Transverse colon (tissue), 4 donors: ENCODE measurements at regions not wholly inside any gene's neighbourhood (a gene's known extent, or its start where the extent isn't known, plus 50 kb on each side); places are given as distances from the start of the nearest gene placed in this dataset.

ENCODE experiments used
- EP300 ChIP-seq: sonication (generic); formaldehyde crosslinking; IDR thresholded peaks from one replicate; pipeline ENCODE4 v1.6.1; 2017; ENCODE audit warnings: antibody characterized with exemption, low read depth
- POLR2A ChIP-seq: fragments of 450-650 bp; IDR thresholded peaks from one replicate; pipeline ENCODE4 v1.6.1; 2016; ENCODE audit warnings: antibody characterized with exemption, mild to moderate bottlenecking, moderate library complexity
- POLR2AphosphoS5 ChIP-seq, 3 donors: sonication (generic); formaldehyde crosslinking; IDR thresholded peaks; one replicate each; pipeline ENCODE4 v1.6.1; 2016; ENCODE audit warnings: antibody characterized with exemption in 3 of 3
- TF ChIP-seq, protein P1 (sequence below), 5 experiments: fragments of 200-600 bp in 3 of 5; fragments of 450-650 bp in 2 of 5; sonication (generic) in 3 of 5; IDR thresholded peaks; 1 replicate in 2 of 5; 2 replicates in 3 of 5; pipeline ENCODE4 v1.5.1; 2016 to 2017; ENCODE audit warnings: antibody characterized with exemption in 5 of 5, inconsistent platforms in 3 of 5, mild to moderate bottlenecking in 2 of 5, moderate library complexity in 1 of 5

DNA sequence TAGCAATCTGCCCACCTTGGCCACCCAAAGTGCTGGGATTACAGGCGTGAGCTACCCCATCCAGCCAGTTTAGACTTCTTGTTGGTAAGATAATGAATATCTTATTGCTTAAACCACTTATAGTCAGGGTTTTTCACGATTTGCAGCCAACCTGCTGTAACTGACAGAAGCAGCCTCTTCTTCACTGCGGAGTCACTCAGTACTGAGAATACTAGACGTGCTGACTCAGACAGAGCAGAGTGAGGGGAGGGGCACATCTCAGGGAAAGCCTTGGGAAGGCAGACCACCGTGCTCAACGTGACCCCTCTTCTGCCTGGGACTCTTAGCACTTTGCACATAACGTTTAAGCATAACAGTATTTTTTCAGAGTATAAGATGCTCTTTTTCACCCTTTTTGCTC is 74.3 kb upstream of the ARHGEF7 start:
- TF ChIP-seq EP300 (no peak), POLR2A (no peak), POLR2AphosphoS5 (IDR thresholded peaks at IDR 0.05) (no peak)
- TF ChIP-seq, protein P1, sequence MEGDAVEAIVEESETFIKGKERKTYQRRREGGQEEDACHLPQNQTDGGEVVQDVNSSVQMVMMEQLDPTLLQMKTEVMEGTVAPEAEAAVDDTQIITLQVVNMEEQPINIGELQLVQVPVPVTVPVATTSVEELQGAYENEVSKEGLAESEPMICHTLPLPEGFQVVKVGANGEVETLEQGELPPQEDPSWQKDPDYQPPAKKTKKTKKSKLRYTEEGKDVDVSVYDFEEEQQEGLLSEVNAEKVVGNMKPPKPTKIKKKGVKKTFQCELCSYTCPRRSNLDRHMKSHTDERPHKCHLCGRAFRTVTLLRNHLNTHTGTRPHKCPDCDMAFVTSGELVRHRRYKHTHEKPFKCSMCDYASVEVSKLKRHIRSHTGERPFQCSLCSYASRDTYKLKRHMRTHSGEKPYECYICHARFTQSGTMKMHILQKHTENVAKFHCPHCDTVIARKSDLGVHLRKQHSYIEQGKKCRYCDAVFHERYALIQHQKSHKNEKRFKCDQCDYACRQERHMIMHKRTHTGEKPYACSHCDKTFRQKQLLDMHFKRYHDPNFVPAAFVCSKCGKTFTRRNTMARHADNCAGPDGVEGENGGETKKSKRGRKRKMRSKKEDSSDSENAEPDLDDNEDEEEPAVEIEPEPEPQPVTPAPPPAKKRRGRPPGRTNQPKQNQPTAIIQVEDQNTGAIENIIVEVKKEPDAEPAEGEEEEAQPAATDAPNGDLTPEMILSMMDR (IDR thresholded peaks at IDR 0.05), result no peak
